Ectodermal cell (in vitro differentiated cells): ENCODE measurements at regions not wholly inside any gene's neighbourhood (a gene's known extent, or its start where the extent isn't known, plus 50 kb on each side); places are given as distances from the start of the nearest gene placed in this dataset.

Experiments
- H3K27ac ChIP-seq: 2 replicates; pipeline ENCODE4 v1.7.0; 2013; ENCODE audit warnings: mild to moderate bottlenecking, low read depth, low read length; ENCODE audit not compliant: insufficient read depth, poor library complexity, severe bottlenecking
- H3K27me3 ChIP-seq: 2 replicates; pipeline ENCODE4 v1.7.0; 2013; ENCODE audit warnings: mild to moderate bottlenecking, low read length; ENCODE audit not compliant: insufficient read depth, control insufficient read depth, poor library complexity, severe bottlenecking
- H3K36me3 ChIP-seq: one replicate; pipeline ENCODE4 v1.7.0; 2013; ENCODE audit warnings: low read length; ENCODE audit not compliant: control insufficient read depth, insufficient read depth
- H3K4me1 ChIP-seq: one replicate; pipeline ENCODE4 v1.7.0; 2013; ENCODE audit warnings: low read length; ENCODE audit not compliant: control insufficient read depth, insufficient read depth
- H3K4me3 ChIP-seq: 2 replicates; pipeline ENCODE4 v1.7.0; 2013; ENCODE audit warnings: low read depth, low read length, control low read depth; ENCODE audit not compliant: insufficient read depth
- H3K9me3 ChIP-seq: 2 replicates; pipeline ENCODE4 v1.7.0; 2013; ENCODE audit warnings: mild to moderate bottlenecking, low read length, moderate library complexity; ENCODE audit not compliant: control insufficient read depth
- whole genome bisulfite sequencing, 2 experiments: methylation state at CpG; one replicate each; pipeline ENCODE4 v1.1.7; 2013; ENCODE audit warnings: missing lambda C conversion rate in 2 of 2; 5-methylcytosine and 5-hydroxymethylcytosine counted together

GRCh38 chr11:110919241-110919922, 207.1 kb upstream of the ARHGAP20 start:
- Histone ChIP-seq H3K27me3 (no peaks in the 10 kb centered on the region), H3K4me1 (no peaks in the 10 kb centered on the region), H3K27ac (no peak overlapping the region), H3K9me3 (no peaks in the 10 kb centered on the region), H3K36me3 (no peaks in the 10 kb centered on the region), H3K4me3 (no peak overlapping the region)
- WGBS, 2 experiments: 91 to 94% methylated on average over 4 of the region's 4 CpGs

- Histone ChIP-seq H3K36me3 (no peaks in the 10 kb centered on the region), H3K27me3 (no peaks in the 10 kb centered on the region), H3K4me3 (no peak overlapping the region), H3K27ac (no peak overlapping the region), H3K9me3 (no peaks in the 10 kb centered on the region), H3K4me1 (no peaks in the 10 kb centered on the region)
- WGBS, 2 experiments: 94 to 96% methylated on average over 1 of the region's 1 CpG
These were observed 206.1 kb upstream of the ARHGAP20 start for GRCh38 chr11:110918351-110918750.

DNA sequence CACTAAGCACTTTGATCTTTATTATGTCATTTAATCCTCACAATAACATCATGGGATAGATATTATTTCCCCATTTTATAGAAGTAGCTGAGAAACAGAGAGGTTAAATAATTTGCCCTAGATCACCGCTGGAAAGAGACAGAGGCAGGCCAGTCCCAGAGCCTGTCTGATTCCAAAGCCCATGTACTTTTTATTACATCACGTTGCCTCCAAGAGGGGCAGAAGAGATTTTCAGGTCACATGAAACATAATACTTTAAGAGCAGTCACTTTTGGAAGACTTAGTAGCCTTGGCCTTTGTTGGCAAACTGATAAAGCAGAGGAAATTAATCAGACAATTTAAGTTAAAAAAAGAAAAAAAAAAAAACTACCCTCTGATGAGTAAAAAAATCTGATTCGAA, 200.2 kb upstream of the ARHGAP20 start:
- 94 to 96% methylated on average over 2 of the region's 3 CpGs for WGBS, 2 experiments
- H3K4me3 ChIP-seq: no peak overlapping the region
- no peak overlapping the region for H3K27ac ChIP-seq

GRCh38 chr11:110910384-110910783, 198.1 kb upstream of the ARHGAP20 start:
- H3K9me3 ChIP-seq: no peaks in the 10 kb centered on the region
- H3K4me1 ChIP-seq: no peaks in the 10 kb centered on the region
- no peak overlapping the region for H3K27ac ChIP-seq
- no peak overlapping the region for H3K4me3 ChIP-seq
- no peaks in the 10 kb centered on the region for H3K36me3 ChIP-seq
- 86 to 96% methylated on average over 1 to 2 of the region's 2 CpGs for WGBS, 2 experiments
- no peaks in the 10 kb centered on the region for H3K27me3 ChIP-seq

More for the DNA sequence above, 200.2 kb upstream of the ARHGAP20 start:
- H3K4me1 ChIP-seq: no peaks in the 10 kb centered on the region
- H3K9me3 ChIP-seq: no peaks in the 10 kb centered on the region
- H3K36me3 ChIP-seq: no peaks in the 10 kb centered on the region
- H3K27me3 ChIP-seq: no peaks in the 10 kb centered on the region

GRCh38 chr11:110909336-110909735, 197.1 kb upstream of the ARHGAP20 start:
- 94 to 96% methylated on average over 8 of the region's 8 CpGs for WGBS, 2 experiments
- no peak overlapping the region for H3K4me3 ChIP-seq
- H3K27ac ChIP-seq: no peak overlapping the region
- no peaks in the 10 kb centered on the region for H3K9me3 ChIP-seq
- H3K36me3 ChIP-seq: no peaks in the 10 kb centered on the region
- no peaks in the 10 kb centered on the region for H3K4me1 ChIP-seq
- no peaks in the 10 kb centered on the region for H3K27me3 ChIP-seq

DNA sequence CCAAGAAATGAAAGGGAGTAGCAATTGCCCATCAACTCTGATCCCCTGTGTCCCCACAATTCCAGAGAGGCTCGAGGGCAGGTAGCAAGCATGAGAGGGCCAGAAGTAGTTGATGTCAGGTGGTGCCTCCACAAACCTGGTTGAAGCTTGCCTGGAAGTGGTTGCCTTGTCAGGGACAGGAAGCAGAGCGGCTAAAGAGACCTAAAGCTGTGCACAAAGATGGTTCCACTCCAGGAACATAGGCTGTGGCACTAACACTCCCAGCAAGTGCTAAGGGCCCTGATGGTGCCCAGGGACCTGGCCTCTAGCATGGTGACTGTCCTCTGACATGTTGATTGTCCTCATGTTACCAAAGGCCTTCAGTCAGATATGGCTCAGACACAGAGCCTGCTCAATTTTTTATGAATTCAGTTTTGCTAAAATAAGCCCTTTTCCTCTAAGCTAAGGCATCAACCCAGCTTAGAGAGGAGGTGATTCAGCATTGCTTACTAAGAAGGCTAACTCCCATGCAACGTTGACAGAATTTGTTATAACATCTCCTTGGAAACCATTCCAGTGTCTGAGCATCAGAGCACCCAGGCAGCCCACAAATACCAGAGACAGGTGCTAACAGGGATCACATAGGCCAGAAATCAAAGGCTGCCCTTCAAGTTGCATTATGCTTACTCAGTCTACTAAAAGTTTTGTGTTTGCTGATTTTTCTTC, 196.3 kb upstream of the ARHGAP20 start:
- no peaks in the 10 kb centered on the region for H3K36me3 ChIP-seq
- H3K4me3 ChIP-seq: no peak overlapping the region
- WGBS, 2 experiments: 80 to 85% methylated on average over 3 of the region's 3 CpGs
- no peaks in the 10 kb centered on the region for H3K4me1 ChIP-seq
- H3K27ac ChIP-seq: no peak overlapping the region
- H3K27me3 ChIP-seq: no peaks in the 10 kb centered on the region
- H3K9me3 ChIP-seq: no peaks in the 10 kb centered on the region

GRCh38 chr11:110907629-110908028, 195.4 kb upstream of the ARHGAP20 start:
- 90 to 100% methylated on average over 1 of the region's 1 CpG for WGBS, 2 experiments
- H3K4me1 ChIP-seq: no peaks in the 10 kb centered on the region
- H3K9me3 ChIP-seq: no peaks in the 10 kb centered on the region
- no peaks in the 10 kb centered on the region for H3K27me3 ChIP-seq
- H3K4me3 ChIP-seq: no peak overlapping the region
- no peaks in the 10 kb centered on the region for H3K36me3 ChIP-seq
- H3K27ac ChIP-seq: no peak overlapping the region

- H3K4me1 ChIP-seq: no peaks in the 10 kb centered on the region
- H3K36me3 ChIP-seq: no peaks in the 10 kb centered on the region
- H3K27me3 ChIP-seq: no peaks in the 10 kb centered on the region
- 76 to 83% methylated on average over 5 of the region's 5 CpGs for whole genome bisulfite sequencing, 2 experiments
- H3K27ac ChIP-seq: no peak overlapping the region
- no peaks in the 10 kb centered on the region for H3K9me3 ChIP-seq
- H3K4me3 ChIP-seq: no peak overlapping the region
These were observed 191.6 kb upstream of the ARHGAP20 start for GRCh38 chr11:110903830-110904229.

DNA sequence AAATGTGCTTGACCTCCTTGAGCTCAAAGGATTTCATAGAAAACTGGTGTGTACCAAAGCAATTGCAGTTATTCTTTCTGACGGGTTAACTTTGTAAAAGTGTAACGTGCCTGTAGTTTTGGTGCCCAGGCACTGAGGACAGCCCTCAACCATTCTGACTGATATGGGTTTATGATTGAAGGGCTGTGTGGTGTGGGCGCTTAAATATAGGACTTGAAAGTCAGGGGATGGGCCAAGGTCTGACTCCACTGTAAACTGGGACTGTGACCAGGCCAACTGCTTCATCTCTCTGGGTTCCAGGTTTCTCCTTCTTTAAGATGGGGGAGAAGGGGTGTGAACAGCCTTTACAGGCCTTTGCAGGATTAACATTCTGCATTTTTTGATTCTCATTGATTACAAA, 191.1 kb upstream of the ARHGAP20 start:
- H3K27ac ChIP-seq: no peak overlapping the region
- no peaks in the 10 kb centered on the region for H3K9me3 ChIP-seq
- H3K27me3 ChIP-seq: no peaks in the 10 kb centered on the region
- H3K4me3 ChIP-seq: no peak overlapping the region
- H3K4me1 ChIP-seq: no peaks in the 10 kb centered on the region
- 95 to 97% methylated on average over 3 of the region's 3 CpGs for WGBS, 2 experiments
- no peaks in the 10 kb centered on the region for H3K36me3 ChIP-seq

- no peak overlapping the region for H3K4me3 ChIP-seq
- no peaks in the 10 kb centered on the region for H3K36me3 ChIP-seq
- 98 to 100% methylated on average over 3 of the region's 3 CpGs for WGBS, 2 experiments
- no peaks in the 10 kb centered on the region for H3K4me1 ChIP-seq
- H3K27ac ChIP-seq: no peak overlapping the region
- H3K9me3 ChIP-seq: no peaks in the 10 kb centered on the region
- no peaks in the 10 kb centered on the region for H3K27me3 ChIP-seq
These were observed 189.2 kb upstream of the ARHGAP20 start for GRCh38 chr11:110901441-110901840.
